ENCODE measurements at regions not wholly inside any gene's neighbourhood (a gene's known extent, or its start where the extent isn't known, plus 50 kb on each side); places are given as distances from the start of the nearest gene placed in this dataset.
A peak's percentile ranks its signal among the peaks of the same experiment; 100 is the strongest.

GRCh38 chr19:32258167-32258566 lies 87.2 kb upstream of the ZNF507 start:
- no peak for DNase-seq
- WGBS (ENCODE audit: insufficient coverage, low lambda C conversion rate) = no CpG with 5 or more reads among the region's 2 CpGs
- no peak overlapping the region for H3K27ac ChIP-seq (ENCODE audit: low read length)

GRCh38 chr19:32264568-32264967 lies 80.8 kb upstream of the ZNF507 start:
- no peak for DNase-seq
- H3K27me3 ChIP-seq (ENCODE audit: control insufficient read depth, insufficient read depth, low read length) = no peaks in the 10 kb centered on the region
- H3K27ac ChIP-seq (ENCODE audit: low read length) = no peak overlapping the region
- no CpG with 5 or more reads among the region's 7 CpGs for WGBS (ENCODE audit: insufficient coverage, low lambda C conversion rate)
- no peaks in the 10 kb centered on the region for H3K4me1 ChIP-seq (ENCODE audit: control insufficient read depth, insufficient read depth, low read length)
- H3K36me3 ChIP-seq (ENCODE audit: control insufficient read depth, insufficient read depth, low read length) = no peaks in the 10 kb centered on the region
- no peak overlapping the region for H3K4me3 ChIP-seq (ENCODE audit: low read length)
- H3K9me3 ChIP-seq (ENCODE audit: control insufficient read depth, low read depth, low read length) = no peaks in the 10 kb centered on the region

More at GRCh38 chr19:32258167-32258566, 87.2 kb upstream of the ZNF507 start:
- no peaks in the 10 kb centered on the region for H3K36me3 ChIP-seq (ENCODE audit: control insufficient read depth, insufficient read depth, low read length)
- H3K9me3 ChIP-seq (ENCODE audit: control insufficient read depth, low read depth, low read length) = no peaks in the 10 kb centered on the region
- peaks cover 3% of the 10 kb centered on the region for H3K27me3 ChIP-seq (ENCODE audit: control insufficient read depth, insufficient read depth, low read length)
- no peaks in the 10 kb centered on the region for H3K4me1 ChIP-seq (ENCODE audit: control insufficient read depth, insufficient read depth, low read length)
- H3K4me3 ChIP-seq (ENCODE audit: low read length) = no peak overlapping the region

- Histone ChIP-seq H3K4me1 (ENCODE audit: control insufficient read depth, insufficient read depth, low read length) (no peaks in the 10 kb centered on the region), H3K9me3 (ENCODE audit: control insufficient read depth, low read depth, low read length) (no peaks in the 10 kb centered on the region), H3K27me3 (ENCODE audit: control insufficient read depth, insufficient read depth, low read length) (peaks cover 2% of the 10 kb centered on the region), H3K4me3 (ENCODE audit: low read length) (no peak overlapping the region), H3K27ac (ENCODE audit: low read length) (no peak overlapping the region), H3K36me3 (ENCODE audit: control insufficient read depth, insufficient read depth, low read length) (no peaks in the 10 kb centered on the region)
- WGBS (ENCODE audit: insufficient coverage, low lambda C conversion rate) = no CpG with 5 or more reads among the region's 5 CpGs
- DNase-seq = no peak
Observed at GRCh38 chr19:32265995-32266394, 79.4 kb upstream of the ZNF507 start.

- no peak overlapping the region for H3K27ac ChIP-seq (ENCODE audit: low read length)
- H3K4me3 ChIP-seq (ENCODE audit: low read length) = no peak overlapping the region
- no CpG with 5 or more reads among the region's 5 CpGs for WGBS (ENCODE audit: insufficient coverage, low lambda C conversion rate)
- H3K27me3 ChIP-seq (ENCODE audit: control insufficient read depth, insufficient read depth, low read length) = peaks cover 2% of the 10 kb centered on the region
- H3K9me3 ChIP-seq (ENCODE audit: control insufficient read depth, low read depth, low read length) = no peaks in the 10 kb centered on the region
- DNase-seq = no peak
- H3K36me3 ChIP-seq (ENCODE audit: control insufficient read depth, insufficient read depth, low read length) = no peaks in the 10 kb centered on the region
- no peaks in the 10 kb centered on the region for H3K4me1 ChIP-seq (ENCODE audit: control insufficient read depth, insufficient read depth, low read length)
Observed at GRCh38 chr19:32266460-32266859, 79.0 kb upstream of the ZNF507 start.

GRCh38 chr19:32268381-32268780 lies 77.0 kb upstream of the ZNF507 start:
- no peak overlapping the region for H3K27ac ChIP-seq (ENCODE audit: low read length)
- no peak overlapping the region for H3K4me3 ChIP-seq (ENCODE audit: low read length)
- H3K9me3 ChIP-seq (ENCODE audit: control insufficient read depth, low read depth, low read length) = no peaks in the 10 kb centered on the region
- WGBS (ENCODE audit: insufficient coverage, low lambda C conversion rate) = no CpG with 5 or more reads among the region's 3 CpGs
- H3K36me3 ChIP-seq (ENCODE audit: control insufficient read depth, insufficient read depth, low read length) = no peaks in the 10 kb centered on the region
- H3K27me3 ChIP-seq (ENCODE audit: control insufficient read depth, insufficient read depth, low read length) = peaks cover 2% of the 10 kb centered on the region
- H3K4me1 ChIP-seq (ENCODE audit: control insufficient read depth, insufficient read depth, low read length) = no peaks in the 10 kb centered on the region
- no peak for DNase-seq

GRCh38 chr19:32269831-32270230 lies 75.6 kb upstream of the ZNF507 start:
- Histone ChIP-seq H3K27me3 (ENCODE audit: control insufficient read depth, insufficient read depth, low read length) (peaks cover 2% of the 10 kb centered on the region), H3K36me3 (ENCODE audit: control insufficient read depth, insufficient read depth, low read length) (no peaks in the 10 kb centered on the region), H3K27ac (ENCODE audit: low read length) (no peak overlapping the region), H3K9me3 (ENCODE audit: control insufficient read depth, low read depth, low read length) (no peaks in the 10 kb centered on the region), H3K4me3 (ENCODE audit: low read length) (no peak overlapping the region), H3K4me1 (ENCODE audit: control insufficient read depth, insufficient read depth, low read length) (no peaks in the 10 kb centered on the region)
- no peak for DNase-seq
- WGBS (ENCODE audit: insufficient coverage, low lambda C conversion rate) = no CpG with 5 or more reads among the region's 5 CpGs

GRCh38 chr19:32273483-32273882 lies 71.9 kb upstream of the ZNF507 start:
- no peak for DNase-seq
- H3K36me3 ChIP-seq (ENCODE audit: control insufficient read depth, insufficient read depth, low read length) = no peaks in the 10 kb centered on the region
- H3K4me3 ChIP-seq (ENCODE audit: low read length) = no peak overlapping the region
- H3K27me3 ChIP-seq (ENCODE audit: control insufficient read depth, insufficient read depth, low read length) = peaks cover 2% of the 10 kb centered on the region
- H3K27ac ChIP-seq (ENCODE audit: low read length) = no peak overlapping the region
- no peaks in the 10 kb centered on the region for H3K9me3 ChIP-seq (ENCODE audit: control insufficient read depth, low read depth, low read length)
- H3K4me1 ChIP-seq (ENCODE audit: control insufficient read depth, insufficient read depth, low read length) = no peaks in the 10 kb centered on the region

GRCh38 chr19:32287086-32287485 lies 58.3 kb upstream of the ZNF507 start:
- Histone ChIP-seq H3K36me3 (ENCODE audit: control insufficient read depth, insufficient read depth, low read length) (no peaks in the 10 kb centered on the region), H3K9me3 (ENCODE audit: control insufficient read depth, low read depth, low read length) (no peaks in the 10 kb centered on the region), H3K27me3 (ENCODE audit: control insufficient read depth, insufficient read depth, low read length) (peaks cover 2% of the 10 kb centered on the region), H3K27ac (ENCODE audit: low read length) (no peak overlapping the region), H3K4me1 (ENCODE audit: control insufficient read depth, insufficient read depth, low read length) (no peaks in the 10 kb centered on the region), H3K4me3 (ENCODE audit: low read length) (no peak overlapping the region)
- WGBS (ENCODE audit: insufficient coverage, low lambda C conversion rate) = 70% methylated on average over 2 of the region's 4 CpGs
- DNase-seq = no peak

GRCh38 chr19:32287811-32288227 lies 57.6 kb upstream of the ZNF507 start:
- no peak overlapping the region for H3K27ac ChIP-seq (ENCODE audit: low read length)
- no CpG with 5 or more reads among the region's 12 CpGs for WGBS (ENCODE audit: insufficient coverage, low lambda C conversion rate)
- peaks cover 2% of the 10 kb centered on the region for H3K27me3 ChIP-seq (ENCODE audit: control insufficient read depth, insufficient read depth, low read length)

GRCh38 chr19:32289566-32290210 lies 55.7 kb upstream of the ZNF507 start:
- Histone ChIP-seq H3K9me3 (ENCODE audit: control insufficient read depth, low read depth, low read length) (no peaks in the 10 kb centered on the region), H3K36me3 (ENCODE audit: control insufficient read depth, insufficient read depth, low read length) (no peaks in the 10 kb centered on the region), H3K27ac (ENCODE audit: low read length) (no peak overlapping the region), H3K27me3 (ENCODE audit: control insufficient read depth, insufficient read depth, low read length) (no peaks in the 10 kb centered on the region), H3K4me1 (ENCODE audit: control insufficient read depth, insufficient read depth, low read length) (no peaks in the 10 kb centered on the region), H3K4me3 (ENCODE audit: low read length) (no peak overlapping the region)
- no peak for DNase-seq
- 89% methylated on average over 1 of the region's 4 CpGs for WGBS (ENCODE audit: insufficient coverage, low lambda C conversion rate)

More at GRCh38 chr19:32287811-32288227, 57.6 kb upstream of the ZNF507 start:
- H3K4me1 ChIP-seq (ENCODE audit: control insufficient read depth, insufficient read depth, low read length) = no peaks in the 10 kb centered on the region
- peak; percentile 56 to 57 for DNase-seq
- no peak overlapping the region for H3K4me3 ChIP-seq (ENCODE audit: low read length)
- H3K9me3 ChIP-seq (ENCODE audit: control insufficient read depth, low read depth, low read length) = no peaks in the 10 kb centered on the region
- no peaks in the 10 kb centered on the region for H3K36me3 ChIP-seq (ENCODE audit: control insufficient read depth, insufficient read depth, low read length)

GRCh38 chr19:32291876-32292275 lies 53.5 kb upstream of the ZNF507 start:
- no peaks in the 10 kb centered on the region for H3K27me3 ChIP-seq (ENCODE audit: control insufficient read depth, insufficient read depth, low read length)
- DNase-seq = no peak
- no peaks in the 10 kb centered on the region for H3K4me1 ChIP-seq (ENCODE audit: control insufficient read depth, insufficient read depth, low read length)
- no peak overlapping the region for H3K4me3 ChIP-seq (ENCODE audit: low read length)
- H3K9me3 ChIP-seq (ENCODE audit: control insufficient read depth, low read depth, low read length) = no peaks in the 10 kb centered on the region
- 100% methylated on average over 1 of the region's 6 CpGs for WGBS (ENCODE audit: insufficient coverage, low lambda C conversion rate)
- H3K27ac ChIP-seq (ENCODE audit: low read length) = no peak overlapping the region
- H3K36me3 ChIP-seq (ENCODE audit: control insufficient read depth, insufficient read depth, low read length) = no peaks in the 10 kb centered on the region

Data from large intestine (tissue), 3 donors.